ENCODE measurements at regions not wholly inside any gene's neighbourhood (a gene's known extent, or its start where the extent isn't known, plus 50 kb on each side); places are given as distances from the start of the nearest gene placed in this dataset.

- Histone ChIP-seq H2AFZ (ENCODE audit: low read length) (no peak overlapping the region), H3K4me2 (ENCODE audit: low read depth, low read length, poor library complexity, severe bottlenecking) (no peak overlapping the region), H3K9me2 (replicated peaks; ENCODE audit: low read depth, low read length) (no peaks in the 10 kb centered on the region), H3K36me3 (ENCODE audit: insufficient read depth, low read length) (no peaks in the 10 kb centered on the region), H3F3A (ENCODE audit: low read depth) (no peaks in the 10 kb centered on the region), H3K79me2 (ENCODE audit: insufficient read depth, low read length) (no peaks in the 10 kb centered on the region), H3K9ac (ENCODE audit: low read depth, low read length, poor library complexity, severe bottlenecking) (no peak overlapping the region), H3K27me3 (ENCODE audit: insufficient read depth, low read length, poor library complexity, severe bottlenecking) (no peaks in the 10 kb centered on the region), H3K4me3 (ENCODE audit: low read length, poor library complexity, severe bottlenecking) (no peak overlapping the region), H3K9me3 (ENCODE audit: insufficient read depth, low read depth, low read length) (no peaks in the 10 kb centered on the region), H4K20me1 (ENCODE audit: insufficient read depth, low read length, poor library complexity, severe bottlenecking) (no peaks in the 10 kb centered on the region), H3K4me1 (ENCODE audit: insufficient read depth, low read length, poor library complexity, severe bottlenecking) (no peaks in the 10 kb centered on the region)
- no peak for TF ChIP-seq CTCF (conservative IDR thresholded peaks at IDR 0.05; ENCODE audit: low read length)
- TF ChIP-seq EZH2phosphoT487 (IDR thresholded peaks at IDR 0.05; ENCODE audit: borderline replicate concordance): no peak
These were observed 502.1 kb downstream of the SOX6 start for GRCh38 chr11:15854245-15854644.

GRCh38 chr11:15858881-15859280 lies 497.5 kb downstream of the SOX6 start:
- Histone ChIP-seq H3K9ac (ENCODE audit: low read depth, low read length, poor library complexity, severe bottlenecking) (no peak overlapping the region), H3K4me2 (ENCODE audit: low read depth, low read length, poor library complexity, severe bottlenecking) (no peak overlapping the region), H3K27me3 (ENCODE audit: insufficient read depth, low read length, poor library complexity, severe bottlenecking) (no peaks in the 10 kb centered on the region), H3F3A (ENCODE audit: low read depth) (no peaks in the 10 kb centered on the region), H3K79me2 (ENCODE audit: insufficient read depth, low read length) (no peaks in the 10 kb centered on the region), H3K36me3 (ENCODE audit: insufficient read depth, low read length) (no peaks in the 10 kb centered on the region), H3K9me3 (ENCODE audit: insufficient read depth, low read depth, low read length) (no peaks in the 10 kb centered on the region), H2AFZ (ENCODE audit: low read length) (no peak overlapping the region), H4K20me1 (ENCODE audit: insufficient read depth, low read length, poor library complexity, severe bottlenecking) (no peaks in the 10 kb centered on the region), H3K4me3 (ENCODE audit: low read length, poor library complexity, severe bottlenecking) (no peak overlapping the region), H3K9me2 (replicated peaks; ENCODE audit: low read depth, low read length) (no peaks in the 10 kb centered on the region), H3K4me1 (ENCODE audit: insufficient read depth, low read length, poor library complexity, severe bottlenecking) (no peaks in the 10 kb centered on the region)
- TF ChIP-seq CTCF (conservative IDR thresholded peaks at IDR 0.05; ENCODE audit: low read length) (no peak), EZH2phosphoT487 (IDR thresholded peaks at IDR 0.05; ENCODE audit: borderline replicate concordance) (no peak)

GRCh38 chr11:15859411-15859810 lies 496.9 kb downstream of the SOX6 start:
- Histone ChIP-seq H3F3A (ENCODE audit: low read depth) (no peaks in the 10 kb centered on the region), H3K27me3 (ENCODE audit: insufficient read depth, low read length, poor library complexity, severe bottlenecking) (no peaks in the 10 kb centered on the region), H3K9me2 (replicated peaks; ENCODE audit: low read depth, low read length) (no peaks in the 10 kb centered on the region), H3K9ac (ENCODE audit: low read depth, low read length, poor library complexity, severe bottlenecking) (no peak overlapping the region), H3K79me2 (ENCODE audit: insufficient read depth, low read length) (no peaks in the 10 kb centered on the region), H3K4me1 (ENCODE audit: insufficient read depth, low read length, poor library complexity, severe bottlenecking) (no peaks in the 10 kb centered on the region), H3K4me2 (ENCODE audit: low read depth, low read length, poor library complexity, severe bottlenecking) (no peak overlapping the region), H3K4me3 (ENCODE audit: low read length, poor library complexity, severe bottlenecking) (no peak overlapping the region), H3K9me3 (ENCODE audit: insufficient read depth, low read depth, low read length) (no peaks in the 10 kb centered on the region), H4K20me1 (ENCODE audit: insufficient read depth, low read length, poor library complexity, severe bottlenecking) (no peaks in the 10 kb centered on the region), H3K36me3 (ENCODE audit: insufficient read depth, low read length) (no peaks in the 10 kb centered on the region), H2AFZ (ENCODE audit: low read length) (no peak overlapping the region)
- no peak for TF ChIP-seq EZH2phosphoT487 (IDR thresholded peaks at IDR 0.05; ENCODE audit: borderline replicate concordance)
- no peak for TF ChIP-seq CTCF (conservative IDR thresholded peaks at IDR 0.05; ENCODE audit: low read length)
